ENCODE measurements at regions not wholly inside any gene's neighbourhood (a gene's known extent, or its start where the extent isn't known, plus 50 kb on each side); places are given as distances from the start of the nearest gene placed in this dataset.
"Not testable (repeated sequence)": the region's sequence is repeated elsewhere in the genome, so short reads cannot be mapped to it uniquely, and the experiment has no call there.

DNA sequence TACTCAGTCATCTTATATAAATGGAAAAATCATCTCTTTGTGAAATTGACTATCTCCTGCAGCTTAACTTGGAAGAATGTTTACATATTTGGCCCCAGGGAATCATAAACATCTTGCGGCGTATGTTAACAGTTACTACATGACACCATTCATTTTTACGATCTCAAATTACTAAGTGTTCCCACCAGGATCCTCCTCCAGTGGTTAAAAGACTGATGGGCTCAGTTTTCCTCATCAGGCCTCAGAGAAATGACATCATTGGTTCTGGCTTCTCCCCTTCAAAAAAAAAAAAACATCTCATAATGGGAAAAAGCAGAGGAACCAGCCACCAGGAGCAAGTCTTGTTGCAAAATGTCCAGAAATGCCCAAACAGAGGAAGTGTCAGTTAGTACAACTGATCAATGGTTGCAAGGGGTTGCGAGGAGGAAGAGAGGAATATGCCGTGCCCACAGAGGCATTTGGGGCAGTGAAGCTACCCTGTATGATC lies 70.5 kb upstream of the LIPC start:
- DNase-seq (ENCODE audit: low read depth): no peak

DNA sequence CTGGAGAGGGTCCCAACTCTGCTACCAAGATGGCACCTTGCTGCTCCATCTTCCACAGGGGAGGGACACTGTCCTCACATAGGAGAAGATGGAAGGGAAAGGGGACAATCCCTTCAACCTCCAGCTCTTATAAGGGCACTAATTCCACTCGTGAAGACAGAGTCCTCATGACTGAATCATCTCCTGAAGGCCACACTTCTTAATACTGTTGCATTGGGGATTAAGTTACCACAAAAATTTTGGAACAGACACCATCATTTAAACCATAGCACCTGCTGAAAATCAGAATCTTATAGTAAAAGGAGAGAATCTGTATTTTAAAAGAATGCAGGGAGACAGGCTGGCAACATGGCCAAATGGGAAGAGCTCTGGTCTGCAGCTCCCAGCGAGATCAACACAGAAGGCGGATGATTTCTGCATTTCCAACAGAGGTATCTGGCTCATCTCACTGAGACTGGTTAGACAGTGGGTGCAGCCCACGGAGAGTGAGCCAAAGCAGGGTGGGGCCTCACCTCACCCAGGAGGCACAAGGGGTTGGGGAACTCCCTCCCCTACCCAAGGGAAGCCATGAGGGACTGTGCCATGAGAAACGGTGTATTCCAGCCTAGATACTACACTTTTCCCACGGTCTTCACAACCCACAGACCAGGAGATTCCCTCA lies 69.4 kb upstream of the LIPC start:
- no peak for DNase-seq (ENCODE audit: low read depth)

GRCh38 chr15:58363118-58363517 lies 68.7 kb upstream of the LIPC start:
- not testable (repeated sequence) for DNase-seq (ENCODE audit: low read depth)

DNA sequence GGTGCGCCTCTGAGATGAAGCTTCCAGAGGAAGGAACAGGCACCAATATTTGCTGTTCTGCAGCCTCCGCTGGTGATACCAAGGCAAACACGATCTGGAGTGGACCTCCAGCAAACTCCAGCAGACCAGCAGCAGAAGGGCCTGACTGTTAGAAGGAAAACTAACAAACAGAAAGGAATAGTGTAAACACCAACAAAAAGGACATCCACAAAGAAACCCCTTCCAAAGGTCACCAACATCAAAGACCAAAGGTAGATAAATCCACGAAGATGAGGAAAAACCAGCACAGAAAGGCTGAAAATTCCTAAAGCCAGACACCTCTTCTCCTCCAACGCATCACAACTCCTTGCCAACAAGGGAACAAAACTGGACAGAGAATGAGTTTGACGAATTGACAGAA lies 68.1 kb upstream of the LIPC start:
- not testable (repeated sequence) for DNase-seq (ENCODE audit: low read depth)

DNA sequence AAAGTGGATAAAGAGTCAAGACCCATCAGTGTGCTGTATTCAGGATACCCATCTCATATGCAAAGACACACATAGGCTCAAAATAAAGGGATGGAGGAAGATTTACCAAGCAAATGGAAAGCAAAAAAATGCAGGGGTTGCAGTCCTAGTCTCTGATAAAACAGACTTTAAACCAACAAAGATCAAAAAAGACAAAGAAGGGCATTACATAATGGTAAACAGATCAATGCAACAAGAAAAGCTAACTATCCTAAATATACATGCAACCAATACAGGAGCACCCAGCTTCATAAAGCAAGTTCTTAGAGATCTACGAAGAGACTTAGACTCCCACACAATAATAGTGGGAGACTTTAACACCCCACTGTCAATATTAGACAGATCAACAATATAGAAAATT lies 66.7 kb upstream of the LIPC start:
- not testable (repeated sequence) for DNase-seq (ENCODE audit: low read depth)

GRCh38 chr15:58369261-58369701 lies 62.5 kb upstream of the LIPC start:
- DNase-seq (ENCODE audit: low read depth): no peak

DNA sequence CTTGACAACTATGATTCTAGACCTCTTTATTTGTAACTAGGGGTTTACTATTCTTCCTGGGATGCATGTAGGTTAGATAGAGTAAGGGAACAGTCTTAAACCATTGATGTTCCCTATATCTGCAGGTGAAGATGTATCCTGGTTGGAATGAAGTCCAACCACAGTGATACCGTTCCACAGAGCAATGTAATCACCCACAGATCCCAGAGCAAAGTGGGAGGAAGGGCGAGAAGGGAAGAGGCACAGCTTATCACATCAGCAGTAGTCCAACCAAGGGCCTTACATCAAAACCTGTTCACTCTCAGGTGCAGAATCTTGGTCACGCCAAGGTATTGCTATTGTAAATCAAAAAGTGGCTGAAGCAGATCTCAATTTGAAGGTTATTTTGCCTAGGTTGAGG lies 61.8 kb upstream of the LIPC start:
- no peak for DNase-seq (ENCODE audit: low read depth)

DNA sequence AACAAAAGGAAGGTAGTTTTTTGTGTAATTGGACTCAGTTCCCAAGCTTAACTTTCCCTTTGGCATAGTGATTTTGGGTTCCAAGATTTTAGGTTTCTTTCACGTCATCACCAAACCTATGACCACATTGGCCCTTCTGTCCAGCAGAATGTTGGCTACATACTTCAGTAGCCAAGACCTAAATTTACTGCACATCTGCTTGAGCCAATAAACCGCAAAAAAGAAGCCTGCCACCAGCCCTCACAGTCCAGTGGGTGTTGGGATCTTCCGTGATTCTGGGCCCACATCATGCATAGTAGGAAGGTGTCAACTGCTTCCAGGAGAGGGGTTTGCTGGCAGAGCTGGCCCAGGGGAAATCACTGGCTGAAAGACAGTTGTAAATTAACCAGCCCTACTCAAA lies 57.6 kb upstream of the LIPC start:
- no peak for DNase-seq (ENCODE audit: low read depth)

GRCh38 chr15:58377193-58377592 lies 54.6 kb upstream of the LIPC start:
- no peak for DNase-seq (ENCODE audit: low read depth)

GRCh38 chr15:58378241-58379085 lies 53.3 kb upstream of the LIPC start:
- no peak for DNase-seq (ENCODE audit: low read depth)

GRCh38 chr15:58379454-58379853 lies 52.3 kb upstream of the LIPC start:
- DNase-seq (ENCODE audit: low read depth): not testable (repeated sequence)

- no peak for DNase-seq (ENCODE audit: low read depth)
These were observed 51.4 kb upstream of the LIPC start for GRCh38 chr15:58380280-58380945.

DNA sequence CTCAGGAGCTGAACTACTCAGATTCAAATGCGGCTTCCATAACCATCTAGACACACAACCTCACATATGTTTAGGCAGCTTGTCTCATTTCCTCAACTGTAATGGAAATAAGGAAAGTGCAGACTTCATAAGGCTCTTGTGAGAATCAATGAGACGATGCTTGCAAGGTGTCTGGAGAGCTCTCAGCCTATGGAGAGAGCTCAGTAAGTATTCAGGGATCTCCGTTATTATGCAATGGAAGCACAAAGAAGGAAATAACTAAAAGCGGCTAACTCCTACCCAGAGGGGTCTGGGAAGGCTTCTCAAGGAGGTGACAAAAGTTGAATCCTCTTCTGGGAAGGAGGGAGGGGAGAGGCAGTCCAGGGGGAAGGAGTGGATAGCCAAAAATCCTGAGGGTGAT lies 50.1 kb upstream of the LIPC start:
- no peak for DNase-seq (ENCODE audit: low read depth)

Data from activated T-helper 1 cell treated with Interleukin-2 at 50 U/mL for 16 hours (primary cell).